ENCODE measurements at regions not wholly inside any gene's neighbourhood (a gene's known extent, or its start where the extent isn't known, plus 50 kb on each side); places are given as distances from the start of the nearest gene placed in this dataset.

GRCh38 chr20:11989018-11989771 is 71.5 kb downstream of the BTBD3 start:
- DNase-seq (ENCODE audit: low read depth in 1 of 2, low spot score in 2 of 2) (no peak), FAIRE-seq (no peak)
- Histone ChIP-seq H2BK120ac (replicated peaks; ENCODE audit: low read depth, low read length) (no peak overlapping the region), H3K4me2 (ENCODE audit: insufficient read depth in 1 of 2, low read depth in 2 of 2, low read length in 2 of 2) (no peak overlapping the region), H2BK12ac (ENCODE audit: low read depth, low read length) (no peak overlapping the region), H3K4me3 (ENCODE audit: extremely low read depth in 1 of 4, insufficient read depth in 2 of 4, low read depth in 3 of 4, low read length in 4 of 4) (no peak overlapping the region), H3K27ac (ENCODE audit: low read depth, low read length) (no peak overlapping the region), H4K8ac (ENCODE audit: extremely low read depth, insufficient read depth, low read length) (no peak overlapping the region), H3K14ac (ENCODE audit: insufficient read length) (no peak overlapping the region), H2AK5ac (ENCODE audit: low read depth, low read length) (no peak overlapping the region), H3K27me3 (replicated peaks in 1 of 4; ENCODE audit: control insufficient read depth in 3 of 4, extremely low read depth in 1 of 4, insufficient read depth in 3 of 4, low read length in 3 of 4) (no peaks in the 10 kb centered on the region), H2BK15ac (ENCODE audit: low read length) (no peak overlapping the region), H3K23ac (ENCODE audit: insufficient read length) (no peak overlapping the region), H3K4ac (replicated peaks; ENCODE audit: insufficient read length, low read depth, low read length) (no peak overlapping the region), H2BK20ac (ENCODE audit: low read length) (no peak overlapping the region), H3K79me2 (ENCODE audit: control insufficient read depth in 1 of 2, insufficient read depth in 2 of 2, low read length in 2 of 2) (no peaks in the 10 kb centered on the region), H4K5ac (ENCODE audit: insufficient read length, low read depth, low read length) (no peak overlapping the region), H3K9me3 (ENCODE audit: insufficient read depth in 2 of 2, low read depth in 1 of 2, low read length in 1 of 2) (no peaks in the 10 kb centered on the region), H4K20me1 (replicated peaks in 1 of 2; ENCODE audit: control insufficient read depth in 1 of 2, insufficient read depth in 2 of 2, low read length in 2 of 2) (no peaks in the 10 kb centered on the region), H2AFZ (ENCODE audit: low read length) (no peak overlapping the region), H3K36me3 (ENCODE audit: control insufficient read depth in 2 of 4, insufficient read depth in 4 of 4, low read length in 3 of 4) (no peaks in the 10 kb centered on the region), H3K23me2 (ENCODE audit: low read depth, low read length) (no peaks in the 10 kb centered on the region), H3K4me1 (replicated peaks in 1 of 4; ENCODE audit: control insufficient read depth in 3 of 4, insufficient read depth in 4 of 4, low read length in 3 of 4) (no peaks in the 10 kb centered on the region), H3K18ac (ENCODE audit: extremely low read depth, low read length) (no peak overlapping the region), H3K79me1 (ENCODE audit: low read depth, low read length) (no peaks in the 10 kb centered on the region), H3K56ac (replicated peaks; ENCODE audit: insufficient read length, low read depth, low read length) (no peak overlapping the region), H3K9ac (replicated peaks in 1 of 4; ENCODE audit: extremely low read depth in 1 of 4, low read depth in 3 of 4, low read length in 3 of 4) (no peak overlapping the region), H2BK5ac (ENCODE audit: low read depth, low read length) (no peak overlapping the region), H4K91ac (replicated peaks; ENCODE audit: insufficient read length, low read length) (no peak overlapping the region)
- CTCF ChIA-PET (ENCODE audit: partially characterized antibody) = interaction anchor here (1.3 kb wide), 1 partner anchor 23 kb away, joined by 5 read pairs; no protein-coding TSS in a partner anchor
- POLR2A ChIA-PET (ENCODE audit: partially characterized antibody) = no interaction called here
- no peak for TF ChIP-seq SP2 (IDR thresholded peaks at IDR 0.05; ENCODE audit: low read length)
- no peak for TF ChIP-seq JUND (IDR thresholded peaks at IDR 0.05; ENCODE audit: low read length)
- TF ChIP-seq E2F6 (IDR thresholded peaks at IDR 0.05) = no peak
- TF ChIP-seq TCF12 (IDR thresholded peaks at IDR 0.05; ENCODE audit: low read depth, low read length) = no peak
- no peak for TF ChIP-seq CEBPB (IDR thresholded peaks at IDR 0.05; ENCODE audit: low read depth, low read length)
- 87% methylated on average over 7 of the region's 7 CpGs; no CpG with 5 or more reads in 1 of the 2 experiments for WGBS, 2 experiments (ENCODE audit: extremely low coverage in 1 of 2, insufficient coverage in 1 of 2, insufficient read length in 1 of 2, insufficient replicate concordance in 2 of 2, low coverage in 1 of 2, low lambda C conversion rate in 2 of 2, missing lambda C conversion rate in 1 of 2)

Data from H1 (cell line).